Liver (tissue), 8 donors: ENCODE measurements at regions not wholly inside any gene's neighbourhood (a gene's known extent, or its start where the extent isn't known, plus 50 kb on each side); places are given as distances from the start of the nearest gene placed in this dataset.

Experiments used
- DNase-seq: peaks from one replicate; pipeline ENCODE4 v3.0.0-alpha.2; 2017; ENCODE audit warnings: low spot score
- H3K27ac ChIP-seq, 2 donors: one replicate each; pipeline ENCODE4 v1.7.0; 2013; ENCODE audit warnings: inconsistent platforms in 2 of 2, low read length in 2 of 2, control low read depth in 1 of 2, low read depth in 1 of 2, mild to moderate bottlenecking in 1 of 2
- H3K27me3 ChIP-seq, 4 donors: one replicate each; pipeline versions ENCODE4 v1.6.1 to v1.7.0; 2013; ENCODE audit warnings: low read length in 3 of 4, inconsistent platforms in 1 of 4, mild to moderate bottlenecking in 1 of 4, moderate library complexity in 1 of 4; ENCODE audit not compliant: control insufficient read depth in 4 of 4, insufficient read depth in 4 of 4
- H3K36me3 ChIP-seq, 4 donors: one replicate each; pipeline versions ENCODE4 v1.6.1 to v1.7.0; 2013; ENCODE audit warnings: low read length in 3 of 4, mild to moderate bottlenecking in 3 of 4, low read depth in 1 of 4, moderate library complexity in 1 of 4; ENCODE audit not compliant: control insufficient read depth in 4 of 4, insufficient read depth in 3 of 4
- H3K4me1 ChIP-seq, 4 donors: one replicate each; pipeline versions ENCODE4 v1.6.1 to v1.7.0; 2013; ENCODE audit warnings: low read length in 3 of 4, mild to moderate bottlenecking in 3 of 4, moderate library complexity in 1 of 4; ENCODE audit not compliant: control insufficient read depth in 4 of 4, insufficient read depth in 4 of 4
- H3K4me3 ChIP-seq, 3 donors: one replicate each; pipeline versions ENCODE4 v1.6.1 to v1.7.0; 2013; ENCODE audit warnings: low read length in 3 of 3, control low read depth in 1 of 3, low read depth in 1 of 3, mild to moderate bottlenecking in 1 of 3
- H3K9ac ChIP-seq, 2 donors: one replicate each; pipeline ENCODE4 v1.7.0; 2013; ENCODE audit warnings: low read length in 2 of 2, mild to moderate bottlenecking in 2 of 2, moderate library complexity in 2 of 2, control low read depth in 1 of 2, low read depth in 1 of 2
- H3K9me3 ChIP-seq, 4 donors: one replicate each; pipeline versions ENCODE4 v1.6.1 to v1.7.0; 2013; ENCODE audit warnings: low read length in 3 of 4; ENCODE audit not compliant: control insufficient read depth in 4 of 4
- CTCF ChIP-seq: fragments of 150-350 bp; IDR thresholded peaks from 2 replicates; pipeline ENCODE4 v1.5.1; 2017; ENCODE audit warnings: improper control_type of control experiment, low read depth, low read length; ENCODE audit not compliant: missing input control
- EGR1 ChIP-seq, 2 donors: IDR thresholded peaks; 2 replicates each; pipeline ENCODE4 v1.6.1; 2016 to 2018; ENCODE audit warnings: antibody characterized with exemption in 2 of 2, low read depth in 2 of 2
- FOXA1 ChIP-seq: IDR thresholded peaks from 2 replicates; pipeline ENCODE4 v1.6.1; 2016; ENCODE audit warnings: antibody characterized with exemption
- FOXA2 ChIP-seq: IDR thresholded peaks from 2 replicates; pipeline ENCODE4 v1.6.1; 2016; ENCODE audit warnings: antibody characterized with exemption
- GABPA ChIP-seq, 2 donors: IDR thresholded peaks in 1 of 2; conservative IDR thresholded peaks in 1 of 2; 2 replicates each; pipeline ENCODE4 v1.6.1; 2016; ENCODE audit warnings: antibody characterized with exemption in 2 of 2, mild to moderate bottlenecking in 1 of 2, moderate library complexity in 1 of 2
- HNF4A ChIP-seq, 2 donors: conservative IDR thresholded peaks; 2 replicates each; pipeline ENCODE4 v1.6.1; 2016; ENCODE audit warnings: antibody characterized with exemption in 2 of 2, mild to moderate bottlenecking in 2 of 2
- HNF4G ChIP-seq: IDR thresholded peaks from 2 replicates; pipeline ENCODE4 v1.6.1; 2016; ENCODE audit warnings: antibody characterized with exemption
- JUND ChIP-seq, 2 donors: IDR thresholded peaks; 2 replicates each; pipeline ENCODE4 v1.6.1; 2016; ENCODE audit warnings: antibody characterized with exemption in 2 of 2
- MAX ChIP-seq: IDR thresholded peaks from 2 replicates; pipeline ENCODE4 v1.6.1; 2016; ENCODE audit warnings: antibody characterized with exemption
- RAD21 ChIP-seq, 2 donors: IDR thresholded peaks; 2 replicates each; pipeline ENCODE4 v1.6.1; 2016; ENCODE audit warnings: antibody characterized with exemption in 2 of 2, mild to moderate bottlenecking in 2 of 2
- REST ChIP-seq: IDR thresholded peaks from 2 replicates; pipeline ENCODE4 v1.6.1; 2016; ENCODE audit warnings: antibody characterized with exemption, mild to moderate bottlenecking
- RXRA ChIP-seq, 2 donors: IDR thresholded peaks; 2 replicates each; pipeline ENCODE4 v1.6.1; 2017 to 2018; ENCODE audit warnings: antibody characterized with exemption in 2 of 2, mild to moderate bottlenecking in 1 of 2
- SP1 ChIP-seq: IDR thresholded peaks from 2 replicates; pipeline ENCODE4 v1.6.1; 2018; ENCODE audit warnings: antibody characterized with exemption, mild to moderate bottlenecking
- TAF1 ChIP-seq: conservative IDR thresholded peaks from 2 replicates; pipeline ENCODE4 v1.6.1; 2016; ENCODE audit warnings: antibody characterized with exemption, mild to moderate bottlenecking
- YY1 ChIP-seq: IDR thresholded peaks from 2 replicates; pipeline ENCODE4 v1.6.1; 2016; ENCODE audit warnings: antibody characterized with exemption, mild to moderate bottlenecking
- WGBS: extraction: QIAGEN DNeasy Blood & Tissue Kit; methylation state at CpG from one replicate; pipeline ENCODE4 v1.1.7; 2013; 5-methylcytosine and 5-hydroxymethylcytosine counted together
- TF ChIP-seq, protein P1 (sequence below): IDR thresholded peaks from 2 replicates; pipeline ENCODE4 v1.6.1; 2016; ENCODE audit warnings: antibody characterized with exemption
- TF ChIP-seq, protein P2 (sequence below): IDR thresholded peaks from 2 replicates; pipeline ENCODE4 v1.6.1; 2016; ENCODE audit warnings: antibody characterized with exemption
- donor health status: healthy.
- donor health status: healthy.
- donor health status: healthy.
- donor health status: healthy.
- donor health status: healthy.

GRCh38 chr1:213871179-213871578 is 116.6 kb upstream of the PROX1 start:
- Histone ChIP-seq H3K27me3 (no peaks in the 10 kb centered on the region), H3K36me3 (no peaks in the 10 kb centered on the region), H3K4me1 (no peaks in the 10 kb centered on the region), H3K27ac (no peak overlapping the region), H3K9ac (no peak overlapping the region), H3K4me3 (no peak overlapping the region), H3K9me3 (no peaks in the 10 kb centered on the region)
- TF ChIP-seq MAX (no peak), TAF1 (no peak), SP1 (no peak), FOXA1 (no peak), HNF4A (conservative IDR thresholded peaks at IDR 0.05) (no peak), RAD21 (IDR thresholded peaks at IDR 0.05) (no peak), REST (no peak), HNF4G (no peak), GABPA (IDR thresholded peaks at IDR 0.05 in 1 of 2, conservative IDR thresholded peaks at IDR 0.05 in 1 of 2) (no peak), EGR1 (IDR thresholded peaks at IDR 0.05; ENCODE audit: low read depth in 2 of 2) (no peak), RXRA (IDR thresholded peaks at IDR 0.05) (no peak), YY1 (no peak)
- TF ChIP-seq, protein P1, sequence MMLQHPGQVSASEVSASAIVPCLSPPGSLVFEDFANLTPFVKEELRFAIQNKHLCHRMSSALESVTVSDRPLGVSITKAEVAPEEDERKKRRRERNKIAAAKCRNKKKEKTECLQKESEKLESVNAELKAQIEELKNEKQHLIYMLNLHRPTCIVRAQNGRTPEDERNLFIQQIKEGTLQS = no peak
- TF ChIP-seq, protein P2, sequence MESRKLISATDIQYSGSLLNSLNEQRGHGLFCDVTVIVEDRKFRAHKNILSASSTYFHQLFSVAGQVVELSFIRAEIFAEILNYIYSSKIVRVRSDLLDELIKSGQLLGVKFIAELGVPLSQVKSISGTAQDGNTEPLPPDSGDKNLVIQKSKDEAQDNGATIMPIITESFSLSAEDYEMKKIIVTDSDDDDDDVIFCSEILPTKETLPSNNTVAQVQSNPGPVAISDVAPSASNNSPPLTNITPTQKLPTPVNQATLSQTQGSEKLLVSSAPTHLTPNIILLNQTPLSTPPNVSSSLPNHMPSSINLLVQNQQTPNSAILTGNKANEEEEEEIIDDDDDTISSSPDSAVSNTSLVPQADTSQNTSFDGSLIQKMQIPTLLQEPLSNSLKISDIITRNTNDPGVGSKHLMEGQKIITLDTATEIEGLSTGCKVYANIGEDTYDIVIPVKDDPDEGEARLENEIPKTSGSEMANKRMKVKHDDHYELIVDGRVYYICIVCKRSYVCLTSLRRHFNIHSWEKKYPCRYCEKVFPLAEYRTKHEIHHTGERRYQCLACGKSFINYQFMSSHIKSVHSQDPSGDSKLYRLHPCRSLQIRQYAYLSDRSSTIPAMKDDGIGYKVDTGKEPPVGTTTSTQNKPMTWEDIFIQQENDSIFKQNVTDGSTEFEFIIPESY = no peak
- 95% methylated on average over 4 of the region's 4 CpGs for WGBS
- no peak for DNase-seq

- DNase-seq = no peak
- no peak overlapping the region for H3K27ac ChIP-seq
- H3K27me3 ChIP-seq = no peaks in the 10 kb centered on the region
- no peaks in the 10 kb centered on the region for H3K36me3 ChIP-seq
- no peak overlapping the region for H3K4me3 ChIP-seq
- H3K9ac ChIP-seq = no peak overlapping the region
- TF ChIP-seq JUND (IDR thresholded peaks at IDR 0.05) (no peak), REST (no peak), GABPA (IDR thresholded peaks at IDR 0.05 in 1 of 2, conservative IDR thresholded peaks at IDR 0.05 in 1 of 2) (no peak), TAF1 (no peak), SP1 (no peak), CTCF (no peak), FOXA2 (no peak), HNF4A (conservative IDR thresholded peaks at IDR 0.05) (no peak), RXRA (IDR thresholded peaks at IDR 0.05) (no peak)
- TF ChIP-seq, protein P1 = no peak
- 86% methylated on average over 7 of the region's 7 CpGs for WGBS
- no peaks in the 10 kb centered on the region for H3K9me3 ChIP-seq
- H3K4me1 ChIP-seq = no peaks in the 10 kb centered on the region
Measured at GRCh38 chr1:213874789-213875188, 113.0 kb upstream of the PROX1 start.
